Activated T-cell treated with anti-CD3 and anti-CD28 coated beads, Interleukin-2, amount 50 U/mL, for 72 hours (primary cell): ENCODE measurements at regions not wholly inside any gene's neighbourhood (a gene's known extent, or its start where the extent isn't known, plus 50 kb on each side); places are given as distances from the start of the nearest gene placed in this dataset.

Source experiments
- ATAC-seq, 2 donors: fragments of 150-1000 bp; cut with Tn5 transposase; replicated peaks in 1 of 2; 2 replicates each; pipeline ENCODE4 v1.10.0; 2021; ENCODE audit warnings: moderate library complexity in 2 of 2, mild to moderate bottlenecking in 1 of 2
- DNase-seq, 2 donors: peaks; one replicate each; pipeline ENCODE4 v3.0.0; 2021 to 2022; ENCODE audit warnings: mixed read lengths in 1 of 2
- H3K27ac Mint-ChIP-seq: one replicate; pipeline ENCODE4 v1.8.0; 2022; ENCODE audit warnings: mild to moderate bottlenecking, moderate library complexity, mixed read lengths
- H3K27me3 Mint-ChIP-seq: one replicate; pipeline ENCODE4 v1.8.0; 2022; ENCODE audit warnings: low read depth, mixed read lengths
- H3K36me3 Mint-ChIP-seq, 2 donors: one replicate each; pipeline ENCODE4 v1.8.0; 2022; ENCODE audit warnings: mixed read lengths in 2 of 2, mild to moderate bottlenecking in 1 of 2; ENCODE audit not compliant: insufficient read depth in 2 of 2
- H3K4me1 Mint-ChIP-seq: one replicate; pipeline ENCODE4 v1.8.0; 2022; ENCODE audit warnings: low read depth, mixed read lengths
- H3K4me3 Mint-ChIP-seq, 2 donors: one replicate each; pipeline ENCODE4 v1.8.0; 2022; ENCODE audit warnings: mild to moderate bottlenecking in 2 of 2, mixed read lengths in 2 of 2, moderate library complexity in 2 of 2
- H3K9me3 Mint-ChIP-seq, 2 donors: one replicate each; pipeline ENCODE4 v1.8.0; 2022; ENCODE audit warnings: mixed read lengths in 2 of 2

GRCh38 chr16:18039931-18040330 is 296.6 kb downstream of the NPIPA8 start:
- DNase-seq (no peak), ATAC-seq (no peak)
- no peak overlapping the region for H3K27ac Mint-ChIP-seq
- H3K9me3 Mint-ChIP-seq = peaks cover 4 to 5% of the 10 kb centered on the region in 2 donors
- H3K36me3 Mint-ChIP-seq = no peaks in the 10 kb centered on the region
- H3K4me3 Mint-ChIP-seq = no peak overlapping the region
- no peaks in the 10 kb centered on the region for H3K4me1 Mint-ChIP-seq
- peaks cover 4% of the 10 kb centered on the region for H3K27me3 Mint-ChIP-seq

GRCh38 chr16:18037051-18037450 is 299.5 kb downstream of the NPIPA8 start:
- H3K4me3 Mint-ChIP-seq = no peak overlapping the region
- peaks cover 4 to 5% of the 10 kb centered on the region in 2 donors for H3K9me3 Mint-ChIP-seq
- no peak overlapping the region for H3K27ac Mint-ChIP-seq
- H3K27me3 Mint-ChIP-seq = no peaks in the 10 kb centered on the region
- no peaks in the 10 kb centered on the region for H3K36me3 Mint-ChIP-seq
- ATAC-seq (no peak), DNase-seq (no peak)
- no peaks in the 10 kb centered on the region for H3K4me1 Mint-ChIP-seq

- peaks cover 0 to 4% of the 10 kb centered on the region in 2 donors for H3K9me3 Mint-ChIP-seq
- ATAC-seq = no peak
- H3K36me3 Mint-ChIP-seq = no peaks in the 10 kb centered on the region
- H3K27me3 Mint-ChIP-seq = peaks cover 11% of the 10 kb centered on the region
- H3K4me1 Mint-ChIP-seq = no peaks in the 10 kb centered on the region
- no peak overlapping the region for H3K4me3 Mint-ChIP-seq
- DNase-seq = no peak
- no peak overlapping the region for H3K27ac Mint-ChIP-seq
Observed at GRCh38 chr16:18024611-18025010, 311.9 kb downstream of the NPIPA8 start.

GRCh38 chr16:18018376-18018775 is 318.2 kb downstream of the NPIPA8 start:
- Mint-ChIP-seq H3K4me1 (no peaks in the 10 kb centered on the region), H3K27ac (no peak overlapping the region), H3K4me3 (no peak overlapping the region), H3K36me3 (no peaks in the 10 kb centered on the region), H3K27me3 (peaks cover 10% of the 10 kb centered on the region), H3K9me3 (no peaks in the 10 kb centered on the region)
- DNase-seq = no peak
- no peak for ATAC-seq

- Mint-ChIP-seq H3K9me3 (no peaks in the 10 kb centered on the region), H3K36me3 (no peaks in the 10 kb centered on the region), H3K27me3 (peaks cover 8% of the 10 kb centered on the region), H3K4me3 (no peak overlapping the region), H3K27ac (no peak overlapping the region), H3K4me1 (no peaks in the 10 kb centered on the region)
- no peak for ATAC-seq
- DNase-seq = no peak
Observed at GRCh38 chr16:18013863-18014262, 322.7 kb downstream of the NPIPA8 start.

GRCh38 chr16:18008356-18008755 is 328.2 kb downstream of the NPIPA8 start:
- Mint-ChIP-seq H3K27ac (no peak overlapping the region), H3K9me3 (no peaks in the 10 kb centered on the region), H3K27me3 (no peaks in the 10 kb centered on the region), H3K4me1 (no peaks in the 10 kb centered on the region), H3K36me3 (no peaks in the 10 kb centered on the region), H3K4me3 (no peak overlapping the region)
- DNase-seq (no peak), ATAC-seq (no peak)

- no peak overlapping the region for H3K27ac Mint-ChIP-seq
- H3K4me1 Mint-ChIP-seq = no peaks in the 10 kb centered on the region
- no peak overlapping the region for H3K4me3 Mint-ChIP-seq
- no peaks in the 10 kb centered on the region for H3K36me3 Mint-ChIP-seq
- H3K9me3 Mint-ChIP-seq = no peaks in the 10 kb centered on the region
- no peaks in the 10 kb centered on the region for H3K27me3 Mint-ChIP-seq
- no peak for ATAC-seq
- no peak for DNase-seq
Observed at GRCh38 chr16:18003033-18003432, 333.5 kb downstream of the NPIPA8 start.

GRCh38 chr16:17998996-17999395 is 337.5 kb downstream of the NPIPA8 start:
- Mint-ChIP-seq H3K4me3 (no peak overlapping the region), H3K27ac (no peak overlapping the region), H3K27me3 (peaks cover 5% of the 10 kb centered on the region), H3K4me1 (no peaks in the 10 kb centered on the region), H3K36me3 (no peaks in the 10 kb centered on the region), H3K9me3 (no peaks in the 10 kb centered on the region)
- no peak for ATAC-seq
- no peak for DNase-seq

- Mint-ChIP-seq H3K4me1 (no peaks in the 10 kb centered on the region), H3K27ac (no peak overlapping the region), H3K9me3 (no peaks in the 10 kb centered on the region), H3K4me3 (no peak overlapping the region), H3K36me3 (no peaks in the 10 kb centered on the region), H3K27me3 (peaks cover 5% of the 10 kb centered on the region)
- no peak for DNase-seq
- ATAC-seq = no peak
Observed at GRCh38 chr16:17998550-17998949, 338.0 kb downstream of the NPIPA8 start.

GRCh38 chr16:17994027-17994426 is 342.5 kb downstream of the NPIPA8 start:
- peaks cover 3% of the 10 kb centered on the region in 2 donors for H3K9me3 Mint-ChIP-seq
- no peaks in the 10 kb centered on the region for H3K36me3 Mint-ChIP-seq
- no peak for ATAC-seq
- H3K27me3 Mint-ChIP-seq = peaks cover 29% of the 10 kb centered on the region
- no peak overlapping the region for H3K27ac Mint-ChIP-seq
- H3K4me3 Mint-ChIP-seq = no peak overlapping the region
- H3K4me1 Mint-ChIP-seq = no peaks in the 10 kb centered on the region
- no peak for DNase-seq

- Mint-ChIP-seq H3K36me3 (no peaks in the 10 kb centered on the region), H3K4me3 (no peak overlapping the region), H3K27me3 (peaks cover 29% of the 10 kb centered on the region), H3K4me1 (no peaks in the 10 kb centered on the region), H3K9me3 (peaks cover 3% of the 10 kb centered on the region in 2 donors), H3K27ac (no peak overlapping the region)
- DNase-seq = no peak
- ATAC-seq = no peak
Observed at GRCh38 chr16:17992416-17992815, 344.1 kb downstream of the NPIPA8 start.

- no peak overlapping the region for H3K27ac Mint-ChIP-seq
- H3K27me3 Mint-ChIP-seq = peaks cover 23% of the 10 kb centered on the region
- H3K9me3 Mint-ChIP-seq = peaks cover 3% of the 10 kb centered on the region in 2 donors
- DNase-seq = no peak
- no peaks in the 10 kb centered on the region for H3K36me3 Mint-ChIP-seq
- no peak overlapping the region for H3K4me3 Mint-ChIP-seq
- ATAC-seq = no peak
- no peaks in the 10 kb centered on the region for H3K4me1 Mint-ChIP-seq
Observed at GRCh38 chr16:17989255-17989654, 347.3 kb downstream of the NPIPA8 start.

- DNase-seq = no peak
Observed at GRCh38 chr16:17988839-17989238, 347.7 kb downstream of the NPIPA8 start.

GRCh38 chr16:17986991-17987390 is 349.5 kb downstream of the NPIPA8 start:
- H3K4me1 Mint-ChIP-seq = no peaks in the 10 kb centered on the region
- H3K9me3 Mint-ChIP-seq = no peaks in the 10 kb centered on the region
- H3K36me3 Mint-ChIP-seq = no peaks in the 10 kb centered on the region
- no peak overlapping the region for H3K4me3 Mint-ChIP-seq
- H3K27me3 Mint-ChIP-seq = peaks cover 9% of the 10 kb centered on the region
- ATAC-seq (no peak), DNase-seq (no peak)
- no peak overlapping the region for H3K27ac Mint-ChIP-seq

More at GRCh38 chr16:17988839-17989238, 347.7 kb downstream of the NPIPA8 start:
- H3K27ac Mint-ChIP-seq = no peak overlapping the region
- no peaks in the 10 kb centered on the region for H3K4me1 Mint-ChIP-seq
- peaks cover 23% of the 10 kb centered on the region for H3K27me3 Mint-ChIP-seq
- peaks cover 3% of the 10 kb centered on the region in 2 donors for H3K9me3 Mint-ChIP-seq
- ATAC-seq = no peak
- no peaks in the 10 kb centered on the region for H3K36me3 Mint-ChIP-seq
- H3K4me3 Mint-ChIP-seq = no peak overlapping the region
